HT1080 (cell line): ENCODE measurements at regions not wholly inside any gene's neighbourhood (a gene's known extent, or its start where the extent isn't known, plus 50 kb on each side); places are given as distances from the start of the nearest gene placed in this dataset.
"Not testable (repeated sequence)": the region's sequence is repeated elsewhere in the genome, so short reads cannot be mapped to it uniquely, and the experiment has no call there.

Experiments
- DNase-seq: peaks from one replicate; pipeline ENCODE4 v3.0.0-alpha.2; 2015; ENCODE audit warnings: low read depth

DNA sequence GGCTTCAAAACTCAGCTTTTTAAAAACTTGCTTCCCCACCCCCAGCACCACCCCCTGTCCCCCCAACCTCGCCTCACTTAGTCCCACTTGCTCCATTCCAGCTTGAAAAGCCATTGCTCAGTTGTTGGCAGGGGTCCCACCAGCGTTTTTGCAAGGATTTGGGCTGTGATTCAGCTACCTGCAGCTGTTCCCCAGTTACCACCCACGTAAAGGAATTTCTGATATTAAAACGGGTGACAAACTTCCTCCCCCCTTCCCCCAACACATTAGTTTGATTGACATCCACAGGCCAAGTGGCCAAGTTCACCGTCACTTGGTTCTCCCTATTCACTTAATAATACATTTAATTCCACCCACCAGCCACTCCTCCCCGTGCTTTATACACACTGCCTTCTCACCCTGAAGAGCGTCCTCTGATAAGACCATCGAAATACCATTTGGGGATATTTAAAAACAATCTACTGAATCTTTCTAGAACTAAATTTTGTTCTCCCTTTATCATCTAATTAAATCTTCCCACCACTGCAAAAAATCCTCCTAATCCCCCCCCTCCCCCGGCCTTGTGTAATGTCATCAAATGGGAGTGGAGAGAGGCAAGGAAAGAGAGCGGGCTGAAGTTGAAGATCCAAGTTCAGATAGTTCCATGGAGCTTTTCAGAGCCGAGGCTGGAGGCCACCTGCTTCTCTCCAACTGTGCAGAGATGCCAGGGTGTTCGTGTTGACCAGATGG, 55.1 kb downstream of the SOX9 start:
- no peak for DNase-seq

DNA sequence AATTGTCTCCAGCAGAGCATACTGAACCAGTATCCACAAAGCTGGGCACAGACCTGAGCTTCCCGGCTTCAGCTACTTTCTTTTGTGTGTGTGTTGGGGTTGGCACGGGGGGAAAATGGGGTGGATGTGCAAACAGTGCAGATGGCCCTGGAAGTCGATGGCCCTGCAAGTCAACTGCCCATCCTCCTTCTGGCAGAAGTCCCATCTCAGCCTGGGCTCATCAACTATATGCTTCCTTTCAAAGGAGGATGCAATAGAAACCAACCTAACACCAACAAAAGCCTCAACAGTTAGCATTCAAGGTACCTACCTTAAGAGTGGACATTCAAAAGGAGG, 55.7 kb downstream of the SOX9 start:
- DNase-seq = no peak

DNA sequence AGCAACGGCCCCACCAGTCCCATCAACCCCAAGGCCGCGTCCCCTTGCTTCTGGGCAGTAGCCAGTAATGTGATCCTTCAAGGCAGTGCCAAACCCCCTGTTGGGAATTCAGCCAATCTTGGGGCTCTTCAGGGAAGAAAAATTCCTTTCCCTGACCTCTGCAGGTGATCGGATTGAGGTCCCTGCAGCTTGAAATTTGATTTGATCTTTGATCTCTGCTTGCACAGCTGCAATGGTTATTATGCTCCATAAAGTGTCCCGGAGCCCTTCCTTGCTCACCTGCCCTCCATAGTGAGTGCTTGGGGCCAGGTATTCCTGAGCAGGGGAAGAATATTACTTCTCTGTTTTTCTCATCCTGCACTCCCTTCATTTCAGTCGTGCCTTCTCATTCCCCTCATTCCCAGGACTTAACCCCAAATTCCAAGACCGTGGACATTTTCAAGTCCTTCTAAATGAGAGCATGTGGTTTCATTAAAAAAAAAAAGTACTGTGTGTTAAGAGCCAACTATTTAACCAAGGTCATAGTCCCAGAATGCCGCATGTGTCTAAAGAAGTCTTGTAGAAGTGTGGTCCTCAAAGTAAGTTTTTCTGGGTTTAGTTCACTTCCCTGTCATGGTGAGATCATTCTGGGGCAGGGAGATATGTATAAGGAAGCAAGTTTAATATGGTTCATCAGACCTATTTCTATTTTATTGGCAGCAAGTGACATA, 56.3 kb downstream of the SOX9 start:
- no peak for DNase-seq

DNA sequence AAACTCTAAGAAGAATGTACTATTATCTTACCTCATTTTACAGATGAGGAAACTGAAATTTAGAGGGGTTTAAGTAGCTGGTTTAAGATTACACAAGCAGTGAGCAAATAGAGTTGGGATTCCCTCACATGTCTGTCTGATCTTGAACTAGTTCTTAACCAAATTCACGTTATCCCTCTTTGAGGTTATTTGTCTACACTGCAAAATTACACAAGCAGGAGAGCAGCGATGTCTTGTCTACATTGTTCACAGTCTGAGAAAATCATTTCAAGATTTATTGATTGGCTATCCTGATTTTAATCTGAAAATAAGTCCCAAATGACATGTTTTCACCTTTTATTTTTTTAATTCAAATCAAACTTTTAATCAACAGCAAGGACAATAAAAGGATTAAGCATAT, 56.9 kb downstream of the SOX9 start:
- DNase-seq = no peak

DNA sequence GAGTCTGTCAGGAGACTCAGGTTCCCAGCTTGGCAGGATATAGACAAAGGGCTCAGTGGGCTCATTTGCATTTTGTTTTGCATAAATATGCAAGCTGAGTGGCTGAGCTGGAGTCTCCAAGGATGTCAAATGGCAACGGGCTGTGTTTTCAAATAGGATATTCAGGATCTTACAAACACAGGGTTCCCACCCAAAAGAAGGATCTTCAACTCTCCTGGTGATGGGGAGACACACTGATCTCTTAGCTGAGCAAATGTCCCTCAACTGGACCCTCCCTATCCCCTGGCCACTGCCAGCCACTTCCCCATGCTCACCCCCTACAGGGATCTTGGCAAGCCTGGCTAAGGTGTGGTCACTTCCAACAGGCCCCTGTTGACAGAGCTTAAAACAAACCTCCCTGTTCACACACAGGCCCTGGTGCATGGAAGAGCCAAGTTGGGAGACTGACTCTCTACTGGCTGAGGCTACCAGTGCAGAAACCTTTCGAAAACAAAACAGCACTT, 61.6 kb downstream of the SOX9 start:
- DNase-seq = no peak

DNA sequence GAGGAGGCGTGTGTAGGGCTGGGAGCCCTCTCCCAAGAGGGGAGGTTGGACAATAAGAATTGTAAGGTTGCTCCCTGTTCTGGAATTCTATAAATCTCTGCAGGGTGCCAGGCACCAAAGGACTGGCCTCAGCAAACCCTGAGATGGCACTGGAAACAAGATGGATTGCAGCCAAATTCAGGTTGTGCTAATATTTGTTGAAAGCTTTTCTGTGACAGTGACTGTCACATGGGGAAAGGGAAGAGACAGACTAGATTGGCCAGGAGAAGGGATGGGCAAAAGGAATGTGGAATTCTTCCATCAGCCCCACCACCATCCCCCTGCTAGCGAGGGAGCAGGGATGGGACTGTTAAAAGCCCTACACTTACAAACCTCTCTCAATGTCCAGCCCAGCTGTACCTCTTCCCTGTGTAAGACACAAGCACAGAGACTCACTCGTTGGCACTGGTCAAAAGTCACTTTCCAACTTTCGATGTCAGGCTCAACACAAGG, 62.4 kb downstream of the SOX9 start:
- no peak for DNase-seq

DNA sequence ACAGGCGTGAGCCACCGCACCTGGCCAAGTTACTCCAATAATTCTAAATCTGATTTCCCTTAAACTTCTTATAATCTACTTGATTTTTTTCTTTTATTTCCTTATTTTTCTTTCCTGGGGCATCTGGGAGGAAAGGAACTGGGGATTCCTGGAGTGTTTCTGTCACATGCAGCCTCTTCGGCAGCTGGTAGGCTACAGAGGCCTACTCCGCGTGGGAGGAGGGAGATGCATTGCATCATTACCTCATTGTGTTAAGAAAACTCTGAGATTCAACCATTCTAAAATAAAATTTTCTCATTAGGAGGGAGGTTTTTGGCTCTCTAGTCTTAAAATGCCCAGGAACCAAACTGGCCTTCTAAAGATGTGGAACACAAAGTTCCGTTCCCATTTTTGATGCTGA, 64.0 kb downstream of the SOX9 start:
- DNase-seq = no peak

DNA sequence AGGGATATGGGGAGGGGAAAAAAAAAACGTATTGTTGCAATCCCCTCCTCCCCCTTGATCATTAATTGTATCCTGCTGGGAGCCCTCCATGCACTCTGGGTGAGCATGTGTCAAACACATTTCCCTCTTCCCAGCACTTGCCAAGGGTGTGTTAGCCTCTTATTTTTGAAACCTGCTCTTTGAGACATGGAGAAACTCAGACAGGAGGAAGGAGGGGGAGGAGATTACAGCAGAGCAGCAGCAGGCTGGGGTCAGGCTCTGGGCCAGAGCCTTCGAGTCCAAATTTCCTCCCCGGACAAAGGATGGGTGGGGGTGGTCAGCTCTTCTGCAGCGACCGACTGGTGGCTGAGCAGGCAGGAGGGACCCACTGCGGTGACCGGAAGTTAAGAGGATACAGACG, 64.7 kb downstream of the SOX9 start:
- no peak for DNase-seq

DNA sequence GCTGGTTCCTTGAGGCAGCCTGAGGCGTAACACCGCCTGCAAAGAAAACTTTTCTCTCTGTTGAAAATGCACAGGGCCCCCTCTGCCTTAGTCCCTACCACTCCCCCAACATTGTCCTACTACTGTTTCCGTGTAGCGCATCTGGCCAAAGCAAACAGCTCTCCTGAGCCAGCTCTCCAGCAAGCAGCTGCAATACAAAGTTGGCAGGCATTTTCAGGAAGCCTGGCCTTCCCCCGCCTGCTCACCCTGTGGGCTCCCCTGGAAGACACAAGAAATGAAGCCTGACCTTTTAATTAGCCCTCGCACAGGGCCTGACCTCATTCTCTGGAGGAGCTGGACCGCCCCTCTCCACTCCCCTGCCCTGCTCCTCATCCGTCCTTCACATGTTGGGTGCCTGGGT, 66.7 kb downstream of the SOX9 start:
- DNase-seq = no peak

DNA sequence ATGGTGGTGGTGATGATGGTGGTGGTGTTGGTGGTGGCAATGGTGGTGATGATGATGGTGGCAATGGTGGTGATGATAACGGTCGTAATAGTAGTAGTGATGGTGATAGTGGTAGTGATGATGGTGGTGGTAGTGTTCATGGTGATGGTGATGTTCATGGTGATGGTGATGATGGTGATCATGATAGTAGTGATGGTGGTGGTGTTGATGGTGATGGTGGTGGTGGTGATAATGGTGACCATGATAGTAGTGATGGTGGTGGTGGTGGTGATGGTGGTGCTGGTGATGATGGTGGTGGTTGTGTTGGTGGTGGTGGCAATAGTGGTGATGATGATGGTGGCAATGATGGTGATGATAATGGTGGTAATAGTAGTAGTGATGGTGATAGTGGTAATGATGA, 68.0 kb downstream of the SOX9 start:
- no peak for DNase-seq

DNA sequence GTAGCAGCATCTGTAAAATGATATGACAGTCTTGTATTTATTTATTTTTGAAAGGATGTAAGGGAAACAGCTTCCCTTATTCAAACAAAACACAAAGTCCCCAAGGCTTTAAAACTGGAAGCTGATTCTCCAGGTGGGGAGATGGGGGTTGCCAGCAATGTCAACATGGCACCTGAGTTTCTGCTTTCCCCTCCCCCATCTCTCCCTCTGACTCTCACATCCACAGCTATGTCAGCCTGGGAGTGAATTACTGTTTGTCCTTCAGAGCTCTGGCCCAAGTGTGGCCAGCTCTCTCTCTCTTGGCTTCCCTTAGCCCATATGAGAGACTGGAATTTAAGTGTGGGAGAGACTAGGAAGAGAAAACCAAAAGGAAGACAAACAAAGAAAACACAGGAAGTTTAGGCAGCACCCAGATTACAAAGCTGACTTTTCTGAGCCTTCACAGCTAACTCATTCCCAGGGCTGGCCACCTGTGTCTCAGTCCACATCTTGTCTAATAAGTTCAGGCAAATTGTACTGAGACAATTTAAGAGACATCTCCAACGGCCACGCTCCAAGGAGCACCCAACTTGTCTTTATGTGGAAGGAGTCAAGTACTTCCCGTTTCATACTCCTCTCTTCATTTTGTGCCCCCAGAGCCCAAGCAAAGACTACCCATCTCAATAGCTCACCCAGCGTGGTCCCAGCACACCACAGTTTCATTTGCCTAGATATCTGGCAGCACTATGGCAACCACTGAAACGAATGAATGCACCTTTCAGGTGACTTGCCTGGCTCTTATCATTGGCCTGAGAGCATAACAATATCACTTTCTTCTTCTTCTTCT, 69.2 kb downstream of the SOX9 start:
- no peak for DNase-seq

DNA sequence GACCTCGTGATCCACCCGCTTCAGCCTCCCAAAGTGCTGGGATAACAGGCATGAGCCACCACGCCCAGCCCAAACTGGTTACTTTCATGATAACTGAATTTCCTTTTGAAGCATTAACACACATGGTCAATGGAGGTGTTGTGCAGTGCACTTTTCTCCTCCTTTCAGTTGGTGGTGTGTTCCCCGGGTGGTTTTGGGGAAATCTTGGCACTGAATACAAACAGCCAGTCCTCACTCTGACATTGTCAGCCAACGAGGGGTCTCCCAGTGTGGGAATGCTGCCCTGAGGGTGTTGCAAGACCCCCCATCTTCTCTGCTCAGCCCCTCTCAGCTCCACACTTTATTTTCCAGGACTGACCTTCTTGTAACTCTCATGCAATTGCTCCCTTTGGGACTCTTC, 70.5 kb downstream of the SOX9 start:
- DNase-seq = no peak

DNA sequence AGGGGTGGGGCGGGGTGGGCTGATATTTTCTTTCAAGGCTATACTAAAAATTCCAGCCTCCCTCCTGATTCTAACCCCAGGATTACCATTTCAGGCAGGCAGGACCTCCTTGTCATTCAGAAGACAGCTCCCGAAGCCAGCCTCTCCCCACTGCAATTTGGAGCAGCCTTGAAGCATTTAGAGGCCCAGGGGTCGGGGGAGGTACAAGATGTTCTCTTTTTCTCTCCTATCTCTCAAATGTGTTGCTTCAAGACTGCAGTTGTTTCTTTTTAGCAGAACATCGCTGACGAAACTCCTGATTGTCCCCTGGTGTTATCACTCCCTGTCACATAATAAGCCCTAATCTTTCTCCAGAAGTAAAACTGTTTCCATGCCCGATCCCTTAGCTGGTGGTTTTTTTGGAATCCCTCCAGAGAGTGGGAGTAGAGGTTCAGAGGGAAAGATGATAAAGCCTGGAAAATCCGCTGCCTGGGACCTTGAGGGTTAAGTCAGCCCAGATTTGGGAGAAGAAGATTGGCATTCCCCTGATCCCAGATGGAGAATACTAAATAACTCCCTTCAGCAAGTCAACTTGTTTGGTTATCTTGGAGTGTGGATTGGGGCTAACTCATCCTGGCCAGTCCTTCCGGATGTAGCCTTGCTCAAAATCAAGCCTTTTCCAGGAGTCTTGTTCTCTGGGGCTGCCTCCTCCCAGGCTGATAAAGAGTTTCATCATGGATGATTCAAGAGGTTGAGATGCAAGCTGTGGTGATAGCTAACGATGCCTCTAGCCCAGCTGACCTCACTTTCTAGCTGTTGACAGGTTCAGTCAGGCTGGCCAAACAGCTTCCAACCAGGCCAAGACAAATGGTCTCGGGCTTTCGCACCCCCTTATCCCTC, 71.3 kb downstream of the SOX9 start:
- DNase-seq = peak; percentile 58

DNA sequence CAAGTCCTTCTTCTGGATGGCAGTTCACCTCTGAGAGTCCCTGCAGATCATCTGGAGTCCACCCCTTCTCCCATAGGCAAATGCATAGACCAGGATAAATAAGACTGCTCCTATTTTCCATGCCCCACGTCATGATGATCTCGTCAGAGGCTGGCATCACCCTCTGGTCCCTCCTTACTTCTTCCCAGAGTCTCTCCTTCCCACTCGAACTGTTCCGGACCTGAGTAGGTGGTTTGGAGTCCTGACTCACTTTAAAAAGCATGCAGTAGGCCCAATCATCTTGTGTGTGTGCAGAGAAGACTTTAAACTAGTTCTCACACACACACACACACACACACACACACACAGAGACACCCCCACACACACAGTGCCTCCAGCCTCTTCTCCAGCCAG, 72.0 kb downstream of the SOX9 start:
- no peak for DNase-seq

DNA sequence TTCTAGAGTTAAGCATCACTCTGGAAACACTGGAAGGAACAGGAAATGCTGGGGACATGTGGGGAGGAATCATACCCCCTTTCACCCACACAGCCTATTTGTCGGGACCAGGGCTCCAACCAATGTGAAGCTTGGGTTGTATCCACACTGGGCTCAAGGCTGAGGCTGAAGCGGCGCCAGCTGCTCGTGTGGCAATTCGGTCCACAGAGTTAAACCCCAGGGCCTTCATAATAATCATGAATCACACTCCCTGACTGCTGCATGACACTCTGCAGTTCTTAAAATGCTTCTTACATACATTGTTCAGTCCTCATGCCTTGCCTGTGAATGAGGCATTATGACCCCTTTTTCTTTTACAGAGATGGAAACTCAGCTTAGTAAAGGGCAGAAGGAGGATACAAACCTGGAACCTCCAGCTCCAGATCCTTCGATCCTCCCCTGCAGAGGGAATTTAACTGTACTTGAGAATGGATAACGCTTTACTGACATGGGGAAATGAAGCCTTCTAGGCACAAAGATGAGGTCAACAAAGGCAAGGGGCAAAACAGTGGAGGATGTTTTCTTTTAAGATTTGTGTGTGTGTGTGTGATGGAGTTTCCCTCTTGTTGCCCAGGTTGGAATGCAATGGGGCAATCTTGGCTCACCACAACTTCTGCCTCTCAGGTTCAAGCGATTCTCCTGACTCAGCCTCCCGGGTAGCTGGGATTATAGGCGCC, 72.7 kb downstream of the SOX9 start:
- no peak for DNase-seq

DNA sequence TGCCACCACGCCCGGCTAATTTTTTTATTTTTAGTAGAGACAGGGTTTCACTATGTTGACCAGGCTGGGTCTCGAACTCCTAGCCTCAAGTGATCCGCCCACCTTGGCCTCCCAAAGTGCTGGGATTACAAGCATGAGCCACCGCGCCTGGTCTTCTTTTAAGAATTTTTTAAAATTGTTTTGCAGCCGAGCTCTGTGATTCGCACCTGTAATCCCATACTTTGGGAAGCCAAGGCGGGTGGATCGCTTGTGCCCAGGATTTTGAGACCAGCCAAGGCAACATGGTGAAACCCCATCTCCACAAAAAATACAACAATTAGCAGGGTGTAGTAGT, 73.3 kb downstream of the SOX9 start:
- DNase-seq = not testable (repeated sequence)

DNA sequence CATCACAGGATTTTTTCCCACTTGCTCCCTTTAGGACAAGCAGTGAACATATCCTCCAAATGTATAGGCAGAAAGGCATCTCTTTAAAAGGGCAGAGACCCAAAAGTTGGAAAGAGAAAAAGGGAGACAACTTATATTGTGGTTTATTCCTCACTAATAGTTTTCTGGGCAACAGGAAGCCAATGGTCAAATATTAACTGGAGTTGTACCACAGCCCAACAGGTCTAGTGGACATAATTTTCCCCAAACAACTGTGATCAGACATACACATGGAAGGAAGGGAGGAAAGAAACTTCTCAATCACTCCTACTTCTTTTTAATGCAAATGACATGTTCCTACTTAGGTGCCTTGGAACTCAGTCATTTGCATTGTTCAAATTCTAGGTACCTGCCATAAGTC, 78.4 kb downstream of the SOX9 start:
- no peak for DNase-seq

DNA sequence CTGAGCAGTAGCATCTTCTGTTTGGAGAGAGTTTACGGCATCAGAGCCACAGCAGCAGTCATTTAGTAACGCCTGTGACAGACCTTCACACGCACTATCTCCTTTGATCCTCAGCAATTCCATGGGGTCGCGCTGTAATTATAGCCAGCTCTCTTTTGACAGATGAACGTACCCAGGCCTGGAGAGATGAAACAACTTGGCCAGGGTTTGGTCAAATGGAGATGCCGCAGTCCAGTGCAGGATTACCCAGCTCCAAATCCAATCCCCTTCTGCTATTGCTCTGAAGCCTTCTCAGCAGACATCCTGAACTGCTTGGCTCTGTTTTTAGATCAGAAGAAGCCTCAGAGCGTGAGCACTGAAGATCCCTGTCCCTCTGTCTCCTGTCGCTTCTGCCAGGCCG, 83.9 kb downstream of the SOX9 start:
- DNase-seq = no peak

DNA sequence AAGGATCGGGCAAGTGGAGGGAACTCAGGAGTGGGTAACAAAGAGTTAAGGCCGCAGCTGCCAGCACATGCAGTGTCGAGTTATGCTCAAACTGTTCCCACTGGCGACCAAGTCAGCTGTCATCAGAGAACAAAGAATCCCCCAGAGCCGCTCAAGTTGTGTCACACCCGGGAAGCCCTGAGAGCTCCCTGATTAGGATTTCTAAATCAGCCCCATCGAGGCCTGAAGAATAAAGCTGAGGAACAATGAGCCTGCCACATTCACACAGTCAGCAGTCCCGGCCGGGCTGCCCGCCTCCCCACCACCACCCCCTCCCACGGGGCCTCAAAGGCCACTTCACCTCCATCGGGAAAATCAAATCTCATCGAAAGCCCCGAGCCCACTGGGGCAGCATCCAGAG, 84.5 kb downstream of the SOX9 start:
- no peak for DNase-seq

DNA sequence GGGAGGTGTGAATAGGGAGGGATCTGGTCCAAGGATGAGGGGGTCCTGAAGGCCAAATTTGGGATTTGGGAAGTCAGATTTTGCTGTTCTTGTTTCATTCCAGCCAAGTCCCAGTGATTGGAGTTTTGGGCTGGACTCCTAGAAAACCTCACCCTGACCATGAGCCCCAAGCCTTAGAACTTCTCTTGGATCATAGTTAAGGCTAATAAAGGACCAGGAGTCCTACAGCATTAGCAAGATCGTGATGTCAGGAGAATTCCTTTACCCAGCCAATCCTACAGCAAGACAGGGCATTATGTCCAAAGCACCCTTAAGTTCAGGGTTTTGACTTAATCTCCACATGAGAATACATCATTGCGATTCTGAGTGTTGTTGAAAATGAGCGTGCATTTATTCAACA, 85.0 kb downstream of the SOX9 start:
- no peak for DNase-seq

DNA sequence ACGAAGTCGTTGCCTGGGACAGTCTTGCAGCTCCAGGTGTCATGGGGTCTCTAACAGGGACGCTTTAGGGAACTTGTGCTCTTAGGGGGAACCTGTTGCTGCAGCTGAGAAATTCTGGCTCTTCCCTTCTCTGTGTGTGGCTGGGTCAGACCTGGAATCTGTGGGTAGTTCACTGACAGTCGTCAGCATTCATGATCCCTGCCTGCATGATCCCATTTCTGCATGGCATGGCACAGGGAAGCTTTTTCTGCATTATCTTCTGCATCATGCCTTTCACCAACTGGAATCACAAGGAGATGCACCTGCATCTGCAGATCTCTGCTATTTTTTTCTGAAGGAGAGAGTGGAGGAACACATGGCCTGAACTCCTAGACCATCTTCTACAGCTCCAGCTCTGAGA, 85.6 kb downstream of the SOX9 start:
- DNase-seq = no peak
